ENCODE measurements at regions not wholly inside any gene's neighbourhood (a gene's known extent, or its start where the extent isn't known, plus 50 kb on each side); places are given as distances from the start of the nearest gene placed in this dataset.

DNA sequence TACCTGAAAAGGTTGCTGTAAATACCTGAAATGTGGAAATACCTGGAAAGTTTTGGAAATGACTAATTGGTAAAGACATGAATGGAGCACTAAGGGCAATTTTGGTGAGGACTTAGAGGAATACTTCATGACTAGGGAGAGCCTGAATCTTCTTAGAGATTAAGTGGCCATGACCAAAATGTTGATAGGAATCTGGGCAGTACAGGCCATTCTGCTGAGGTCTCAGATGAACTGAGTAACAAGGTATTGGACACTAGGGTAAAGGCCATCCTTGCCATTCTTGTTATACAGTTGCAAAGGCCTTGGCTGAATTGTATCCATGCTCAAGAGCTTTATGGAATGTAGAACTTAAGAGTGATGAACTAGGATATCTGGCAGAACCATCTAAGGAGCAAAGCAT, 742.9 kb upstream of the RAB6C start:
- TF ChIP-seq, protein P1, sequence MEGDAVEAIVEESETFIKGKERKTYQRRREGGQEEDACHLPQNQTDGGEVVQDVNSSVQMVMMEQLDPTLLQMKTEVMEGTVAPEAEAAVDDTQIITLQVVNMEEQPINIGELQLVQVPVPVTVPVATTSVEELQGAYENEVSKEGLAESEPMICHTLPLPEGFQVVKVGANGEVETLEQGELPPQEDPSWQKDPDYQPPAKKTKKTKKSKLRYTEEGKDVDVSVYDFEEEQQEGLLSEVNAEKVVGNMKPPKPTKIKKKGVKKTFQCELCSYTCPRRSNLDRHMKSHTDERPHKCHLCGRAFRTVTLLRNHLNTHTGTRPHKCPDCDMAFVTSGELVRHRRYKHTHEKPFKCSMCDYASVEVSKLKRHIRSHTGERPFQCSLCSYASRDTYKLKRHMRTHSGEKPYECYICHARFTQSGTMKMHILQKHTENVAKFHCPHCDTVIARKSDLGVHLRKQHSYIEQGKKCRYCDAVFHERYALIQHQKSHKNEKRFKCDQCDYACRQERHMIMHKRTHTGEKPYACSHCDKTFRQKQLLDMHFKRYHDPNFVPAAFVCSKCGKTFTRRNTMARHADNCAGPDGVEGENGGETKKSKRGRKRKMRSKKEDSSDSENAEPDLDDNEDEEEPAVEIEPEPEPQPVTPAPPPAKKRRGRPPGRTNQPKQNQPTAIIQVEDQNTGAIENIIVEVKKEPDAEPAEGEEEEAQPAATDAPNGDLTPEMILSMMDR (IDR thresholded peaks at IDR 0.05) = no peak
- no peaks in the 10 kb centered on the region for H3K9me3 ChIP-seq (ENCODE audit: control insufficient read depth, low read length)
- no peaks in the 10 kb centered on the region for H3K27me3 ChIP-seq (ENCODE audit: control insufficient read depth, insufficient read depth, low read length)
- H3K9ac ChIP-seq = no peak overlapping the region
- no peak overlapping the region for H2AFZ ChIP-seq
- no peaks in the 10 kb centered on the region for H3K36me3 ChIP-seq (ENCODE audit: control insufficient read depth, insufficient read depth, low read length)
- H3K4me1 ChIP-seq = peaks cover 14% of the 10 kb centered on the region
- no peak overlapping the region for H3K4me2 ChIP-seq (ENCODE audit: low read length)
- H3K4me3 ChIP-seq (ENCODE audit: low read depth, low read length) = no peak overlapping the region
- H3K27ac ChIP-seq = no peak overlapping the region
- H3K79me2 ChIP-seq = no peaks in the 10 kb centered on the region

DNA sequence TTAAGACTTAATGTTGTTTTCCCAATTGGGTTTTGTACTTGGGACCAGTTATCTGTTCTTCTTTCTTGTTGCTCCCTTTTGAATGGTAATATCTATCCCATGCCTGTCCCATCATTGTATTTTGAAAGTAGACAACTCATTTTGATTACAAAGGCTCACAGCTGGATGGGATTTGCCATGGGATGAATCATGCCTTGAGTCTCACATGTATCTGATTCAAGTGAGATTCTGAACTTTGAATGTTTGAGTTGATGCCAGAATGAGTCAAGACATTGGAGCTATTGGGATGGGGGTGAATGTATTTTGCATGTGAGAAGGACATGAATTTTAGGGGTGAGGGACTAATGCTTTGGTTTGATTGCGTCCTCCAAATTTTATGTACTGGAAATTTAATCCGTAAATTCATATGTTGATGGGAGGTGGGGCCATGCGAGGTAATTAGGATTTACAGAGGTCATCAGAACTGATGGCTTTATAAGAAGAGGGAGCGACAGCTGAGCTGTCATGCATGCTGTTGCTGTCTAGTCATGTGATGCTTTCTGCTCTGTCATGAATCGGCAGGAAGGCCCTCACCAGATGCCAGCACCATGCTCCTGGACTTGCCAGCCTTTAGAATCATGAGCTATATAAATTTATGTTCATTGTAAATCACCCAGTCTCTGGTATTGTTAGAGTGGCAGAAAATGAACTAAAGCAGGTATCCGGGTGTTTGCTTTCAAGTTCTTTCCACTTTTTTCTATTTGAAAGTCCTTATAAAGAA, 741.3 kb upstream of the RAB6C start:
- TF ChIP-seq, protein P1 (IDR thresholded peaks at IDR 0.05) = no peak
- Histone ChIP-seq H2AFZ (no peak overlapping the region), H3K9me3 (ENCODE audit: control insufficient read depth, low read length) (no peaks in the 10 kb centered on the region), H3K27me3 (ENCODE audit: control insufficient read depth, insufficient read depth, low read length) (no peaks in the 10 kb centered on the region), H3K9ac (no peak overlapping the region), H3K4me1 (peaks cover 10% of the 10 kb centered on the region), H3K27ac (no peak overlapping the region), H3K79me2 (no peaks in the 10 kb centered on the region), H3K4me2 (ENCODE audit: low read length) (no peak overlapping the region), H3K36me3 (ENCODE audit: control insufficient read depth, insufficient read depth, low read length) (no peaks in the 10 kb centered on the region), H3K4me3 (ENCODE audit: low read depth, low read length) (no peak overlapping the region)

DNA sequence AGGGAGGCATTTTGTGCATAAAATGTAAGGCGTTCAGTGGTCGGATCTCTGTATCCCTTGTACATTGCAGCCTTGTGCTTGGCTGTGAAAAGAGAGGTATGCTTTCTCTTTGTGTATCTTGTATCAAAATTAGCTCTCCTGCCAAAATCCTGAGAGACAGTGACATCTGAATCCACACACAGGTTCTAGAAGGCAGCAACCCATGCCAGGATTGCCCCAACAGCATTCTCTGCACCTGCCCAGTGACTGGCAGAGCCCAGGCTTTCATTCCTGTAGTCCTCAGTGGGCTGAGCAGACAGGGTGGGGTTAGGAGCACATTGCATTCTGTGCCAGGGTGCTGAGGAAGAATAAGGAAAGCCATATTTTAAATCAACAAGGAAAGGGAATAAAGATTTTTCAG, 740.3 kb upstream of the RAB6C start:
- Histone ChIP-seq H3K4me2 (ENCODE audit: low read length) (no peak overlapping the region), H3K36me3 (ENCODE audit: control insufficient read depth, insufficient read depth, low read length) (no peaks in the 10 kb centered on the region)
- TF ChIP-seq, protein P1 (IDR thresholded peaks at IDR 0.05) = no peak

DNA sequence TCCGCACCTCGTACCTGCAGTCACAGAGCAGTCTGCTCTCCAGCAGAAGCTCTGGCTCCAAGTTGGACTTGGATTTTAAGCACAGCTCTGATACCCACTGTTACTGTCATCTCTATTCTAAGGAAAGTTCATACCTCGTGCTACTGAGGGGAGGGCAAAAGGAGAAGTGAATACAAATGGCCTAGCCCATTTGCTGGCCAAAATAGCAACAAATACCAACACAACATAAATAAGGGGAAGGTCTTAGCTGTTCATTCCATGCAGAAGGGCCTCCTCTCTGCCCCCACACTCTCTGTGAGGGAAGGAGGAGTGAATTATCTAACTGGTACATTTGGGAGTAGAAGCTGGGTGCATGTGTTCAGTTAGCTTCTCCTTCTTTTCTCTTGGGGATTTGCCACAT, 739.4 kb upstream of the RAB6C start:
- H3K4me1 ChIP-seq = peaks cover 10% of the 10 kb centered on the region
- H3K79me2 ChIP-seq = no peaks in the 10 kb centered on the region
- no peak overlapping the region for H3K4me2 ChIP-seq (ENCODE audit: low read length)
- no peak overlapping the region for H3K27ac ChIP-seq
- no peak overlapping the region for H3K4me3 ChIP-seq (ENCODE audit: low read depth, low read length)
- no peak overlapping the region for H3K9ac ChIP-seq
- H3K27me3 ChIP-seq (ENCODE audit: control insufficient read depth, insufficient read depth, low read length) = no peaks in the 10 kb centered on the region
- no peaks in the 10 kb centered on the region for H3K36me3 ChIP-seq (ENCODE audit: control insufficient read depth, insufficient read depth, low read length)
- H2AFZ ChIP-seq = no peak overlapping the region
- H3K9me3 ChIP-seq (ENCODE audit: control insufficient read depth, low read length) = no peaks in the 10 kb centered on the region
- TF ChIP-seq, protein P1 (IDR thresholded peaks at IDR 0.05) = no peak

More for the DNA sequence above, 740.3 kb upstream of the RAB6C start:
- no peak overlapping the region for H2AFZ ChIP-seq
- H3K9ac ChIP-seq = no peak overlapping the region
- H3K4me3 ChIP-seq (ENCODE audit: low read depth, low read length) = no peak overlapping the region
- H3K4me1 ChIP-seq = peaks cover 10% of the 10 kb centered on the region
- no peaks in the 10 kb centered on the region for H3K79me2 ChIP-seq
- no peak overlapping the region for H3K27ac ChIP-seq
- H3K9me3 ChIP-seq (ENCODE audit: control insufficient read depth, low read length) = no peaks in the 10 kb centered on the region
- H3K27me3 ChIP-seq (ENCODE audit: control insufficient read depth, insufficient read depth, low read length) = no peaks in the 10 kb centered on the region

DNA sequence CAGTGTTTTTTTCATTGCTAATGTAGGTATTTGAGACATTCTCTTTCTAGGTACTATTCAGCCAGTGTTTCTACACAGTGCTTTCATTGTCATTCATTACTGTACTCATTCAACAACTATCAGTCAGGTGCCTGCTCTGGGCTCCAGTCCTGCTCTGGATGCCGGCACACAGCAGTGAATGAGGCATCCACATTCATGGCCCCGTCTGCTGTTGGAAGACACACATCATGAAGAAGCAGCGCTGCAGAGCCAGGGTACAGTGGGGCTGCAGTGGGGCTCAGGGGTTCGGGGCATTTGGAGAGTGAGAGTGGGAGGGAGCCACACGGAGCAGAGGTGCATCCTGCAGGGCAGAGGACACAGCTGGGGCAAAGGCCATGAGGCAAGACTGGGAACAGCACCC, 737.2 kb upstream of the RAB6C start:
- Histone ChIP-seq H3K4me2 (ENCODE audit: low read length) (no peak overlapping the region), H3K4me1 (peaks cover 5% of the 10 kb centered on the region), H3K9ac (no peak overlapping the region), H2AFZ (no peak overlapping the region), H3K79me2 (no peaks in the 10 kb centered on the region), H3K9me3 (ENCODE audit: control insufficient read depth, low read length) (no peaks in the 10 kb centered on the region), H3K4me3 (ENCODE audit: low read depth, low read length) (no peak overlapping the region), H3K27me3 (ENCODE audit: control insufficient read depth, insufficient read depth, low read length) (no peaks in the 10 kb centered on the region), H3K27ac (no peak overlapping the region), H3K36me3 (ENCODE audit: control insufficient read depth, insufficient read depth, low read length) (no peaks in the 10 kb centered on the region)
- TF ChIP-seq, protein P1 (IDR thresholded peaks at IDR 0.05) = no peak

Data from parathyroid adenoma (tissue), 2 donors.